Stimulated activated CD4-positive, alpha-beta T cell treated with anti-CD3 and anti-CD28 coated beads, TNF-alpha, amount 100 ng/mL, for 1 hour (primary cell): ENCODE measurements at regions not wholly inside any gene's neighbourhood (a gene's known extent, or its start where the extent isn't known, plus 50 kb on each side); places are given as distances from the start of the nearest gene placed in this dataset.
"Not testable (repeated sequence)": the region's sequence is repeated elsewhere in the genome, so short reads cannot be mapped to it uniquely, and the experiment has no call there.

ENCODE experiments used
- DNase-seq, 3 donors: peaks; one replicate each; pipeline ENCODE4 v3.0.0-alpha.2; 2020; ENCODE audit warnings: low read depth in 3 of 3, low spot score in 1 of 3

DNA sequence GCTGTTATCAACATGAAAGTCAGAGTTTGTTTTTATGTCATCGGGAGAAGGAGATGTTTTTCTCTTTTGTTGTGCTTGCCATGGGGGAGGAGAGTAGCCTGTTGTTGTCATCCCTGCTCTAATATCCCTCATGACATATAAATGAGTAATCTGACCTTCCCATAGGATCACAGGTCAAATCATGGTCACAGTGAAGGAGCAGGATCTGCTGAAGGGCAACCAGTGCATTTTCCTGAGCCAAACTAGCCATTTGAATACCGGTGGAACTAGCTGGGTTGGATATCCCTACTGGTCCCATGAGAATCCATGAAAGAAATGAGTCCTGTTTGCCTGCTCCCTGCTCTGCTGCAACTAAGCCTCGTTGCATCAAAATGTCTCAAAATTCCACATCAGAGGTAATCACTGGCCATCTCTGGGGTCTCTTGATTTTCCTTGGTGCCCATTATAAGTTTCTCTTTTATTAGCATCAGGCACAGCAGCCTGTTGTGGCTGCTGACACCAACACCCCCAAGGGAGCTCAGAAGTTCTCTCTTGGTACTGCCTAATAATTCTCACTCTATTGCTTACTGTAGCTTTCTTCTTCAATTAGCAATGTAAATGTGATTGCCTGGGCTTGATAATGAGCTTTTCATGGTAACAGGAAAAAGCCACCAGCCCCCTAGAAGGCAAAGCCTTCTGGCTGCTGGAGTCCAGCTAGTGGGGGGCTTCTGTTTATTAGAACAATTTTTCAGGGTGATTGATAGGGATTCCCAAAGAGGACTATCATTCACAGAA, 211.4 kb upstream of the ERCC4 start:
- no peak for DNase-seq

DNA sequence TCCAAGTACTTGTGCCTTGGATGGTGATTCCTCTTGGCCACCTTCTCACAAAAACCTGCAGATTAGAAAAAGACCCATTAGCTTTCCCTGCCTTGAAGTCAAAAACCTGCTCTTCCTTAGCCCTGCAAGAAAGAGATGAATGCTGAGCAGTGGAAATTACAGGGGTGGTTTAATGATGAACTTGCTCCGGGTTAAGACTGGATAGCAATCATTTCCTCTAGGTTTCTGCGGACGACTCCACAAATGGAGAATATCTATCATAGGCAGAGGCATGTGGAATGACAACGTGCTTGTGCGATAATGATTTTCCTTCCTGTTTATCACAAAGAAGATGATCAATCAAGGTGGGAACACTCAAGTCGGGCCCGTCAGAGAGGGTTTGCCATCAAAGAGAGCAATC, 201.2 kb upstream of the ERCC4 start:
- no peak for DNase-seq

DNA sequence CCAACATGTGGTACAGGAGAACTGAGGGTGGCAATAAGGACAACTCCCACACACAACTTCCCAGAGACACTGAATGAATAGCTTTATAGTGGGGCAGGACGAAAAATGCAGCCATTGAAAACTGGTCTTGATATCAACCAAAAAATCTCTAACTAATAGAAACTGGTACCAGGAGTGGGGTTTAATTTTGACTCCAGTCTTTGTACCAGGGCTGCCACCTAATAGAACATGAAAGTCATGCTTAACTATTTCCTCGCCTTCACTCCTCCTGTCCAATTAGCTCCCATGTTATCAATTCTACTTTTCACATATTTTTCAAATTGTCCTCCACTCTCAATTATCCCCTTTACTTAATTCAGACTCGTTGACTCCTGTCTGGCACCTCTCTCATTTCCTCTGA, 192.0 kb upstream of the ERCC4 start:
- no peak for DNase-seq

DNA sequence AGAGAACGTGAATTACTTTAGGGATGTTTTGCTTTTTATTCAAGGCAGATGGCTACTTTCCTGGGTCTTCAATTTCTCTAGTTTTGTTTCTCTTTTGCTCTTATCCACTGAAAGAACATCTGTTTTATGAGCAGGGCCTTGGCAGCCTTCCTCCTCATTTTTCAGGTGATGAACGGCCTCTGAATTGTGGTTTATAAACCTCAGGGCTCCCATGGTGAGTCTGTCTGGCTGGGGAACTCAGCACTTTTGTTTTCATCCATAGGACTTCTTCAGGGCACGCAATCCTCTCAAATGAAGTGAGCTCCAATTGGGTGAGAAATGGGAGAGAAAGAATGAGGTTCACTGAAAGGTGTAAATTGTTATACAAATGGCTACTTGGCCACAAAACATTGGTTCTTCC, 186.4 kb upstream of the ERCC4 start:
- no peak for DNase-seq

DNA sequence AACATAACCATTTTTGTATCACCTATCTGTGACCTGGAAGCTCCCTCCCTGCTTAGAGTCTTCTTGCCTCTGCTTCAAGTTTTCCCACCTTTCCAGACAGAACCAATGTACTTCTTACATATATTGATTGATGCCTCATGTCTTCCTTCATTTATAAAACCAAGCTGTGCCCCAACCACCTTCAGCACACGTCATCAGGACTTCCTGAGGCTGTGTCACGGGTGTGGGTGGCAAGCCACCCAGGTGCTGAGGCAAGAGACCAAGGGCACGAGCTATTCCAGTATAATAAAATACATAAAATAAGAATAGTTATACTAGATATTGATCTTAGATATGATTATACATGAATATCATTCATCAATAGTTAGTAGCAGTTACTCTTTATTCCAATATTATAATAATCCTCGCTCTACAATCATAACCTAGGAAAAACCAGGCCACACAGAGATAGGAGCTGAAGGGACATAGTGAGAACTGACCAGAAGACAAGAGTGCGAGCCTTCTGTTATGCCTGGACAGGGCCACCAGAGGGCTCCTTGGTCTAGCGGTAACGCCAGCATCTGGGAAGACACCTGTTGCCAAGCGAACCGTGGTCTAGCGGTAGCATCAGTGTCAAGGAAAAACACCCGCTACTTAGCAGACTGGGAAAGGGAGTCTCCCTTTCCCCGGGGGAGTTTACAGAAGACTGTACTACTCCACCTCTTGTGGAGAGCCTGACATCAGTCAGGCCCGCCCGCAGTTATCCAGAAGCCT, 180.2 kb upstream of the ERCC4 start:
- not testable (repeated sequence) for DNase-seq

DNA sequence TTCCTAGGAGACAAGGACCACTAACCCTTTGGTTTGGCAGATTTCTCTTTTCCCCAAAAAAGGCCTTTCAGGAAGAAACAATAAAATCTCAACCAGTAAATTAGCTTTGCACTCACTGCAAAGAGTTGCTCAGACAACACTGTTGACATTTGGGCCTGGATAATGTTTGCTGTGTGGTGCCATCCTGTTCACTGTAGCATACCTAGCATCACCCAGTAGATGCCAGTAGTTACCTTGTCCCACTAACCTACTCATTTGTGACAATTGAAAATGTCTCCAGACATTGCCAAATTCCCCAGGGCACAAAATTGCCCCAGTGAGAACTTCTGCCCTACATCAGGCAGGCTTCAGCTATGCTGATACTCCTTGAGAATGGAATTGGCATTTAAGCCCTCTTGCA, 177.0 kb upstream of the ERCC4 start:
- no peak for DNase-seq

DNA sequence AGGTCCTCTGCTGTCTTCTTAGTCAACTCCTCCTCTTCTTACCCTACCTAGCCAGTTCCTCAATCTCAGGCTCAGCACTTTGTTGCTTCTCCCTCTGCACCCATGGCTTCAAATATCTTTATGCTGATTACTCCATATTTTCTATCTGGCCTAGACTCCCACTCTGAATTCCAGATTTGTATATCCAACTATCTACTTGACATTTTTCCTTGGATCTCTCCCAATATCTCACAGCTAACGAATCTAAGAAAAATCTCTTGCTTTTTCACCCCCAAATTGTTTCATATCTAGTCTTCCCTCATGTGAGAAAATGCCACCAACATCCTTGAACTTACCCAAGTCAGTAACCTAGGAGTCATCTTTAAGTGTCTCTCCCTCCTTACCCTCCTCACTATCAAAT, 176.4 kb upstream of the ERCC4 start:
- no peak for DNase-seq

DNA sequence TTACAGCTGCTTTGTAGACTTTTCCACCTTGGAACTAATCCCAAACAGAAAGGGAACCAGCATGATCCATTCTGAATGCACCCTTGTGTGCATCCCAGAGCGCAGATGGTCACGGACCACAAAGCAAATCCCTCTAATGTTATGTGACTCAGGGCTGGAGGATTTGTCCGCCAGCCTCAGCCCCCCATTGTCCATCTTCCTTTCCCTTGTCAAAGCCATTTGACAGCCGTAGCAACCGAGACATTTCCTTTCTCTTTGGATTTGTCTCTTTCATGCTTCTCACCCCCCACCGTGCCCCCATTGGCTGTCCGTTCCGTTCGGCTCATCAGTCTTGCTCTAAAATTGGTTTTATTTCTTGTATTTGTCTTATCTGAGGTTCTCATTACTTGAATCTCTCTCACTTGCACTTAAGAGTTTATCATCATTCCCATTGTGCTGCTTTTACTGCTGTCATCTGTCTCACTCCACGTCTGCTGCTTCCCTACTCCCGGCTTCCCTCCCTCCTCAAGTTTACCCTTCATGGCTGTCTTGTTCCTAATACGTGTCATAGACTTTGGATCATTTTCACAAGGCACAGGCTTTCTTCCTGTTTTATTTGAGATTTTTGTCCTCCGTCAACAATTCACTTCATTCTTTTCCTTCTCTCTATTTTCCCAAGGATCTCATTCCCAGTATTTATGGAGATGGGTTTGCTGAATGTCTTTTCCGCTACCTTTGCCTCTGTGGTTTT, 163.4 kb upstream of the ERCC4 start:
- no peak for DNase-seq

DNA sequence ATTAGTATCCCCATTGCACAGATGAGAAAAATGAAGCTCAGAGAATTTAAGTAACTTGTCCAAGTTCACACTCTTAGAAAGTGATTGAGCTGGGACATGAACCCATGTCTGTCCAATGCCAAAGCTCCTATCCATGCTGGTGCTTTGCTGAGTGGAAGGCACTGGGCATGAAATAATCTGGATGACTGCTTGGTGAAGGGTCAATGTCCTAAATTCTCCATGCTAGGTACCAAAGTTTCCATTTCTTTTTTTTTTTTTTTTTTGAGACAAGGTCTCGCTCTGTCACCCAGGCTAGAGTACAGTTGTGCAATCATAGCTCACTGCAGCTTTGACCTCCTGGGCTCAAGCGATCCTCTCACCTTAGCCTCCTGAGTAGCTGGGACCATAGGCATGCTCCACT, 153.6 kb upstream of the ERCC4 start:
- DNase-seq, result no peak

DNA sequence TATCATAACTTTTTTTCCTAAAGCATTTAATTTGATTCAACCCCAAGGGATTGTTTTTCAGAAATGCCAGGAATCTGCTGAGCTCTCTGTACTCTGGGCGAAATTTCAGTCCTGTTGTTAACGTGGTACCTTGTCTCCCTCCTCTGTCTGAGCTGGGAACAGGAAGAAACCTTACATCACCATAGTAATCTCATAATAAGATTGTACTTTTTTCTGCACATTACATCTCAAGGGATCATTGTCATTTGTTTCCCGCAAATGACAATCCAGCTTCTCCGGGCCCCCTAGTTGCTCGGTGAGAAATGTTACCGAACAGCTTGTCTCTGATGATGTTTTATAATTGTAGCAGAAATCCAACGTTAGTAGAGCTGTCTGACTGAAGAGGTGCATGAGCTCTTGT, 152.7 kb upstream of the ERCC4 start:
- no peak for DNase-seq

DNA sequence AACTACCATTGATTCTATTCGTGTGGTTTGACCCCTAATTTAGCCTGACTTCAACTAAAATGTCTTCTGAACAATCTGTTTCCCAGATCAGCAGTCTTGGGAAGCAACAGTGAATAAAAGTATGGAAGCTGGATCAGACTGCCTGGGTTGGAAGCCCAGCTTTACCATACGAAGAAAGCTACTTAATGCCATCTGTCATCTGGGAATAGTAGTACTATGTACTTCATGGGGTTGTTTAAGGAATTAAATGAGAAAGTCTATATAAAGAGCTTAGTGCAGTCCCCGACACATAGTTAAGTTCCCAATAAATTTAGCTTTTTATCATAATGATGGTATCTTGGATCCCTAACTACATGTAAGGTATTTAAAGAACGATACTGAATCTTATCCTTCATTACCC, 151.5 kb upstream of the ERCC4 start:
- DNase-seq, result no peak

DNA sequence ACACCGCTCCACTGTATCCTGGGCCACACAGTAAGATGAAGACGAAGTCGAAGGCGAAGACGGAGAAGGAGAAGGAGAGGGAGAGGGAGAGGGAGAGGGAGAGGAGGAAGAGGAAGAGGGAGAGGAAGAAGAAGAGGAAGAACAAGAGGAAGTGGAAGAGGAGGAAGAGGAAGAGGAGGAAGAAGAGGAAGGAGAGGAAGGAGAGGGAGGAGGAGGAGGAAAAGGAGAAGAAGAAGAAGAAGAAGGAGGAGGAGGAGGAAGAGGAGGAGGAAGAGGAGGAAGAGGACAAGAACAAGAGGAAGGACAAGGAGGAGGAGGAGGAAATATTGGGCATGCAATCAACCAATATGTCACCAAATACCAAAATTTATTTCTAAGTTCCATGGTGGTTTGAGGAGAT, 149.5 kb upstream of the ERCC4 start:
- no peak for DNase-seq

DNA sequence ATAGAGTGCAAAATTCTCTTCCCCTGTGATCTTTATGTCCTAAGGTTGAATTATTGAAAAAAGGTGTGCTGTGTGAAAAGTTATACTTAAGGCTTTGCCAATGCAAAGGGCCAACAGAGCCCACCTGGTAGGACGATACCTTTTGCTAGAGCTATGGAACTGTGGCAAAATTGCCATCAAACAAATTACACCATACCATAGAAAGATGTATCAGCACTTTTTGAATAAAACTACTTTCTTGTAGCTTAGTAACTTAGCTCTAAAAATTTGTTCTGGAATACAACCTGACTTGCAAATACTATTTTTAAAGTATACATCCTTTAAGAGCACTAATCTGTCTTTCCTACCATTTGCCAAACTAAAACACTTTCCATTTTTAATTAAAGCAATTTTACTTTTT, 147.2 kb upstream of the ERCC4 start:
- no peak for DNase-seq

DNA sequence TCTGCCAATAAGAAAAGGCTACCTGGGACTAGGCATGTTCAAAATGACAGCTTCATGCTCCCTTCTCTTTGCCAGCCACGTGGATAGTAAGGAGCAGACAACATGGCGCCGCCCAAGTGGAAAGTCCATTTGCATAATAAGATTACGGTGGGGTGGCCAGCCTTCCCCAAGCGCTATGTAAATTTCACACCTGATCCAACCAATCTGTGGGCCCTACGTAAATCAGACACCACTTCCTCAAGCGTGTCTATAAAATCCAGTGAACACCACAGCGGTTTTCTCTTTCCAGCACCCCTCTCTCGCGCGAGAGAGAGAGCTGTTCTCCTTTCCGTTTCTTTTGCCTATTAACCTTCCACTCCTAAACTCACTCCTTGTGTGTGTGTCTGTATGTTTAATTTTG, 140.3 kb upstream of the ERCC4 start:
- no peak for DNase-seq

DNA sequence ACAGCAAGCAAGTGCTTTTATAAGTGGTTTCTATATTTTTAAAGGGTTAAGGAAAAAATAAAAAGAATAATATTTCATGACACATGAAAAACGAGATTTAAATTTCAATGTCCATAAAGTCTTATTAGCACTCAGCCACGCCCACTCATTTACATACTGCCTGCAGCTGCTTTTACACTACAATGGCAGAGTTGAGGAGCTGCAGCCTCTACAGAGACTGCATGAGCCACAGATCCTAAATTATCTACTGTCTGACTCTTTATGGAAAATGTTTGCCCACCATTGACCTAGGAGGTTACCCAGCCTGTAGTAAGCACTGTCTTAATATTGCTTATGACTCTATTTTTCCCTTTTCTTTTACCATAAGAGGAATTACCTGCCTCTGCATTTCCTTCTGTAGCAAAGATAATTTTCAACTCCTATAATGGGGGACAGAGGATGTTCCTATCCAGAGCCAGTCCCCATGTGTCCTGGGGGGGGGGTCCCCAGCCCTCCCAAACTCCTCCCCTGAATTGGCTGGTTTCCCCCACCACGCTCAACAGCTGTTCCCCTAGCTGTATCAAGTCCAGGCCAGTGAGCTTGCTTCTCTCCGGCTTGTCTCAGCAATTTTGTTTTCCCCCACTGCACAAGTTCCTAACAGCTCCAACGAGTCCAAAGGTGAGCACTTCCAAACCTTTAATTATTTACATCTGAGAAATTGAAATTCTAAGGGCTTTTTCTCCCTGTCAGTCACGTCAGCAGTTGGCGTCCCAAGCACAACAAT, 139.4 kb upstream of the ERCC4 start:
- DNase-seq, result no peak

DNA sequence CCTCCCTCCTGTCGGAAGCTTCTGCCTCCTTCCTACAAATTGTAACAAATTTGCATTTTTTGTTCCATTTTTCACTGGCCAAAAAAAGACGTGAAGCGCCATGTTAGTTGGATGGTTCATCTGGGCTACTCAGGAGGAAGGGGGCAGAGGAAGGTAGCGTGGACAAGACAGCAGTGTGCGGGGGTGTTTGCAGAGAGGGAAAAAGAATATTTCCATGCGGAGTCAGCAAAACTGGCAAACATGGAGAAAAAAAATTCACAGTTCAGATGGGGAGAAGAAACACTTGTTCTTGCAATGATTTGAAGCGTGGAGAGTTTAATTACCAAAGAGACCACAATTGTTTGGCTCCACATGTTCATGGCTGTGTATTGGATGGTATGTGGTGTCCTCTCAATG, 138.8 kb upstream of the ERCC4 start:
- DNase-seq, result no peak

DNA sequence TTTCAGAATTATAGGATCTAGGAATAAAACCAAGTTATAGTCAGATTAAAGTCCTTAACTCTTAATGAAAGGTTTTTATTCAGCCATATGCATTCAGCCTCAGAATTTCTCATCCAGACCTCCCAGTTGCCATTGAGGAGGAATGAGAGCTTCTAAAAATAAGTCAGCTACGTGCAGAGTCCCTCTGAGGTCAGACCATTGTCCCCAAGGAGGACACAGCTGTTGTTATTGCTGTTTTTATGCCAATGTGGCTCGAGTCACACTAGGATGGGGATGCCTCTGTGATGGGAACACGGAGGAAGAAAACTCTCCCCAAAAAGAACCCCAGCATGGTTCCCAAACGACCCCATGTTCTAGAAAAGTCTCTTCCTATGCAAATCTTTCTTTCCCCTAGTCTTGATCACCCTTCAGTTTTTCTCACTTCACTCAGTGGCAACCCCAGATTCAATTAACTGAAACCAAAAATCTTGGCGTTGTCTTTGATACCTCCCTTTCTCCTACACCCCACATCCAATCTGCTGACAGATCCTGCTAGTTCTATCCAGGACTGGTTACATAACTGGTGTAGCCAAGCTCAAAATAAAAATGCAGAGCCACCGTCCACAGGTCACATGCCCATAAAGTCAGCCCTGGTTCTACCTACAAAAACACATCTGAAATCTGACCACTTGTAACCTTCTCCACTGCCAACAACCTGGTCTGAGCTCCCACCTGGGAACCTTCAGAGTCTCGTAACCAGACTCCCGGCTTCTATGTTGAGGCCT, 138.2 kb upstream of the ERCC4 start:
- no peak for DNase-seq

DNA sequence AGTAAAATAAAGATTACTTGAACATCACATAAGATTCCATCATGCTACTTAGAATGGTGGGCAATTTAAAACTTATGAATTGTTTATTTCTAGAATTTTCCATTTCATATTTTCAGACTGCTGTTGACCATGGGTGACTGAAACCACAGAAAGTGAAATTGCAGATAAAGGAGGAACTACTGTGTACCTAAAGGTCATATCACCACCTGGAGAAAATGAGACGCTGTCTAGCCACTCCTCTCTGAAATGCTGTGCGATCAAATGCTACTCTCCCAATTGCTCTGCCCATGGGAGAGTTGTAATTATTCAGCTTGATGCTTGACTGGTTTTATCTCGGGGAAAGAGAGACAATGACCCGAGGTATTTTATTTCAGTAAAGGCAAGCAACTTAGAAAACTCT, 128.9 kb upstream of the ERCC4 start:
- DNase-seq, result no peak

DNA sequence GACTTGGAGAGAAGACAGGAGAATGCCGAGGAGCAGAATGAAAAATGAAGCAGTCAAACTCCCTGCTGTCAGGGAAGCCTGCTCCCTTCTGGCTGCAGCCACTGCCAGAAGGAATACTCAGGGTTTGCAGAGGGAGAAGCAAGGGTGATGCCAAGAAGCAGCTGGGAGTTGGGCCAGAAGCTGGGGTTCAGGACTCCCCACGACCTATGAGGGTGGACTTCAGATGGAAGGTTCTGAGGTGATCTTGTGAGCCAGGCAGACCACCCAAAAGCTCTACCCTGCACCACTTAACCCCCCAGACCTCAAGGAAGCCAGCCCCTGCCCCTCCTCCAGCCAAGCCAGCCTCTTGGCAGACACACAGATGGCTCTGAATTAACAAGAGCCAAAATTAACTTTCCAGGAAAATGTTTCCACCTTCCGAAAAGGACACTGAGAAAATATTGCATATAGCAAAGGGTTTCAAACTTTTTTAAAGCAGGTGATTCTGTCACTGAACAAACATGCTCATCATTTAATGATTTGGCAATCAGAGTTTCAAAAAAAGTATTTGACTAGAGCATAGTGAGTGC, 126.0 kb upstream of the ERCC4 start:
- no peak for DNase-seq

DNA sequence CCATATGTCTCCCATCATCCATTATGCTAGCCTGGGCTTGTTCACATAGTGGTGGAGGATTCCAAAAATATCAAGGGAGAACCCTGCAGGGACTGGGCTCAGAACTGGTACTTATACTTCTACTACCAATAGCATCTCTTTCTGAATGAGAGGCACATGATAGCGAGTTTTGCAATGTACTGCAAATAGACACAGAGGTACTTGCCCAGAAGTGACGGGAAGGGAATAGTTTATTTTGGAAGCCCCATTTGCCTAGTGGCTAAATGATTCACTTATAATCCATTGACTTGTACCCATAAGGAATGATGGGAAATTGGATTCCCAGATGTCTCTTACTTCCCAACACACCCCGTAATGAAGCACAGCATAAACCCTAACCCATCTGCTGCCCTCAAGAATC, 124.8 kb upstream of the ERCC4 start:
- no peak for DNase-seq
